Lower leg skin (tissue), 4 donors: ENCODE measurements at regions not wholly inside any gene's neighbourhood (a gene's known extent, or its start where the extent isn't known, plus 50 kb on each side); places are given as distances from the start of the nearest gene placed in this dataset.

Source experiments
- DNase-seq, 2 donors: peaks; one replicate each; pipeline ENCODE4 v3.0.0-alpha.2; 2019; ENCODE audit warnings: low spot score in 2 of 2
- H3K4me3 ChIP-seq: fragments of 200-600 bp; sonication (generic); 2 replicates; pipeline ENCODE4 v1.5.1; 2017; ENCODE audit warnings: mild to moderate bottlenecking, low read depth; ENCODE audit not compliant: poor library complexity, severe bottlenecking
- POLR2A ChIP-seq, 2 donors: fragments of 450-650 bp; IDR thresholded peaks; one replicate each; pipeline ENCODE4 v1.6.1; 2016 to 2017; ENCODE audit warnings: antibody characterized with exemption in 2 of 2, mild to moderate bottlenecking in 1 of 2, moderate library complexity in 1 of 2
- WGBS, 2 donors: methylation state at CpG; one replicate each; pipeline ENCODE4 v1.1.5; 2018; 5-methylcytosine and 5-hydroxymethylcytosine counted together
- intact Hi-C: fragments of 100-400 bp; cut with DNase I; formaldehyde crosslinking; loops from one replicate; pipeline ENCODE4 v1.15.0; 2023; ENCODE audit warnings: low total_unique reads
- TF ChIP-seq, protein P1 (sequence below), 3 donors: fragments of 450-650 bp; IDR thresholded peaks; one replicate each; pipeline ENCODE4 v1.5.1; 2016; ENCODE audit warnings: antibody characterized with exemption in 3 of 3, mild to moderate bottlenecking in 3 of 3, moderate library complexity in 2 of 3

DNA sequence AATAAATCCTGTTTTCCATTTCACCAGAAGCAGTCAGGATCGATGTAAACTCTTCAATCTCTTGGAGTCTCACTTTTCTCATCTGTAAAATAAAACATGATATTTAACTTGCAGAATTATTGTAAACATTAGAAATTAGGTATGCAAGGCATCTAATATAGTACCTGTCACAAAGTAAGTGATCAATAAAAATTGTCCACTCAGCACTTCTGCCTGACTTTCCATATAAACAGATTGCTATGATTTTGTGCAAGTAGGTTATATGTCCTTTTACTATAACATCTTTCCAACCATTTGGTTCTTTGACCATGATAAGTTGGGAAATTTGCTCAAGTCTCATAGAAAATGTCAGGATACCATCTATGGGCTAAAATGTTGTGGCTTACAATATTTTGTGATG, 148.8 kb upstream of the MTAP start:
- TF ChIP-seq POLR2A (IDR thresholded peaks at IDR 0.05): no peak
- TF ChIP-seq, protein P1, sequence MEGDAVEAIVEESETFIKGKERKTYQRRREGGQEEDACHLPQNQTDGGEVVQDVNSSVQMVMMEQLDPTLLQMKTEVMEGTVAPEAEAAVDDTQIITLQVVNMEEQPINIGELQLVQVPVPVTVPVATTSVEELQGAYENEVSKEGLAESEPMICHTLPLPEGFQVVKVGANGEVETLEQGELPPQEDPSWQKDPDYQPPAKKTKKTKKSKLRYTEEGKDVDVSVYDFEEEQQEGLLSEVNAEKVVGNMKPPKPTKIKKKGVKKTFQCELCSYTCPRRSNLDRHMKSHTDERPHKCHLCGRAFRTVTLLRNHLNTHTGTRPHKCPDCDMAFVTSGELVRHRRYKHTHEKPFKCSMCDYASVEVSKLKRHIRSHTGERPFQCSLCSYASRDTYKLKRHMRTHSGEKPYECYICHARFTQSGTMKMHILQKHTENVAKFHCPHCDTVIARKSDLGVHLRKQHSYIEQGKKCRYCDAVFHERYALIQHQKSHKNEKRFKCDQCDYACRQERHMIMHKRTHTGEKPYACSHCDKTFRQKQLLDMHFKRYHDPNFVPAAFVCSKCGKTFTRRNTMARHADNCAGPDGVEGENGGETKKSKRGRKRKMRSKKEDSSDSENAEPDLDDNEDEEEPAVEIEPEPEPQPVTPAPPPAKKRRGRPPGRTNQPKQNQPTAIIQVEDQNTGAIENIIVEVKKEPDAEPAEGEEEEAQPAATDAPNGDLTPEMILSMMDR (IDR thresholded peaks at IDR 0.05): no peak
- DNase-seq: no peak
- intact Hi-C loops: no loop called here
- 76 to 91% methylated on average over 1 of the region's 1 CpG for WGBS, 2 donors
- H3K4me3 ChIP-seq: no peak overlapping the region

DNA sequence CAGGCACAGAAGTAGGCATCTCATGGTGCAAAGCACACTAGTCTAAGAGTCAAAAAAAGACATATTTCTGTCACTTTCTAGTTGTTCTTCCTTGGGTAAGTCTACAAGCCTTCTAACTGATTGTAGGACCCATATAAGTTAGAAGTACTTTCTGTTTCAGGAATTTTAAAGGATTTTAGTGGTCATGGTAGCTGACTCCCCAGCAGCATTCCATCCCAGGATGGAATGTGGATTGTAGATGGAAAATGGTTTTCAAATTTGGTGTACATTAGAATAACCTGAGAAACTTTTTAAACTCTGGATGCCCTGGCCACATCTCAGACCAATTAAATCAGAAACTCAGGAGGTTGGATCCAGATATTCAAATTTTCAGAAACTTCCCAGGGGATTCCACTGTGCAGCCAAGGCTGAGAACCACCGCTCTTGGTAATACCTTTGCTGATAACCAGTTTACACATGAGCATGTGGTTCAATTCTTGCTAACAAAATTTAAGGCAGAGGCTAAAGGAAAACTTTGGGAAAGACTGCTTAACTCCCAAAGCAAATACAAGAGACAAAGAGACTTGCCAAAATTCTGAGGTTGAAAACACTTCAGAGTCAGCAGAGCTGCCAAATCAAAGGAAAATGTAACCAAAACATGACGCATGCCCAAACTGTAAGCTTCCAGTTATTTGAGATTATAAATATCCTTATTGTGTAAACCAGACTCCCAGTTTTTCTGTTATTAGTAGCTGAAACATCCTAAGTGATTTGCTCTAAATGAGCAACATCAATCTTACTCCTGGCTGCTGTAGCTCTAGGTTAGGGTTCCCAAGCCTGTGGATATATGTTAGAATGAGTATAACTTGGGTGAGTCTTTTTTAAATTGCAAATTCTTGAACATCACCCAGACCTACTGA, 145.4 kb upstream of the MTAP start:
- no peak for DNase-seq
- 38 to 43% methylated on average over 2 of the region's 2 CpGs for WGBS, 2 donors
- H3K4me3 ChIP-seq: no peak overlapping the region
- TF ChIP-seq, protein P1 (IDR thresholded peaks at IDR 0.05): no peak
- TF ChIP-seq POLR2A (IDR thresholded peaks at IDR 0.05): no peak
- intact Hi-C loops: no loop called here

DNA sequence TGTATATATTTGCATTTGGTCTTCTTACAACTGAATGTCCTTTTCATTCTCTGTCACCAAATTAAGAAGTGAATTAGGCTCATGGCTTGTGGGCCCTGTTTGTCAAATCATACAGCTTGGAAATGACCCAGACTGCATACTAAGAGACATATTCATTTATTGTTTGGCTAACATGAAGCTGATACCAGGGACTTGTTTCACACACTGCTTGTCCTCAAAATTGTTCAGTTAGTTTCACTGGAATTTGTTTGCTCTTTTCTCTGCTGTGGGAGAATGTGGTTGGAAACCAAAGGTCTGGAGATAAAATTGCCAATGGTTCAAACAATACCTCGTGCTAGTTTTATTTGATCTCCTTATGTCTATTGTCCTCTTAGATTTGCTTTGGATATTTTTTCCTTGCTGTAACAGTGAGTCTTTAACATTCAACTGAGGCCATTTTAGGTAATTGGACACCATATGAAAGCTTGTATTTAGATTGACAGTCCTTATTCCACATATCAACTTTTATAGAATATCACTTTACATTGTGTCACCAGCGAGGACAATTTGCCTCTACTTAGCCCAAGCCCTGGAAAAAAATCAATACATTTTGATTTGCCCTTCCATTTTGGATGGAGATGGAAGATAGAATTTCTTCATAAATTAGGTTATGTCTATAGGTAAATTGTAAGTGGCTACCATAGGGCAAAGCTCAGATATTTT, 144.3 kb upstream of the MTAP start:
- 85 to 86% methylated on average over 2 of the region's 2 CpGs for WGBS, 2 donors
- intact Hi-C loops: no loop called here
- no peak for DNase-seq
- TF ChIP-seq, protein P1 (IDR thresholded peaks at IDR 0.05): no peak
- no peak for TF ChIP-seq POLR2A (IDR thresholded peaks at IDR 0.05)
- no peak overlapping the region for H3K4me3 ChIP-seq

GRCh38 chr9:21660976-21661375, 141.5 kb upstream of the MTAP start:
- TF ChIP-seq, protein P1 (IDR thresholded peaks at IDR 0.05): no peak
- TF ChIP-seq POLR2A (IDR thresholded peaks at IDR 0.05): no peak
- intact Hi-C loops: no loop called here
- no peak for DNase-seq
- H3K4me3 ChIP-seq: no peak overlapping the region

GRCh38 chr9:21661626-21662025, 140.8 kb upstream of the MTAP start:
- no peak for TF ChIP-seq POLR2A (IDR thresholded peaks at IDR 0.05)
- TF ChIP-seq, protein P1 (IDR thresholded peaks at IDR 0.05): no peak
- DNase-seq: no peak
- no peak overlapping the region for H3K4me3 ChIP-seq
- intact Hi-C loops: no loop called here
